Fibroblast of villous mesenchyme (primary cell): ENCODE measurements at regions not wholly inside any gene's neighbourhood (a gene's known extent, or its start where the extent isn't known, plus 50 kb on each side); places are given as distances from the start of the nearest gene placed in this dataset.

Experiments used
- DNase-seq: peaks from one replicate; pipeline ENCODE4 v3.0.0-alpha.2; 2010; ENCODE audit warnings: low read depth
- H3K4me3 ChIP-seq: 2 replicates; pipeline ENCODE4 v1.5.1; 2011; ENCODE audit warnings: low read depth, mild to moderate bottlenecking, low read length
- CTCF ChIP-seq: IDR thresholded peaks from 2 replicates; pipeline ENCODE4 v1.5.1; 2012; ENCODE audit warnings: low read depth, mild to moderate bottlenecking, low read length; ENCODE audit not compliant: insufficient read depth

GRCh38 chr7:121748546-121748945 is 124.4 kb upstream of the PTPRZ1 start:
- DNase-seq, result no peak
- no peak for TF ChIP-seq CTCF

GRCh38 chr7:121745856-121746255 is 127.1 kb upstream of the PTPRZ1 start:
- no peak for TF ChIP-seq CTCF
- DNase-seq, result no peak
- no peak overlapping the region for H3K4me3 ChIP-seq

More at GRCh38 chr7:121748546-121748945, 124.4 kb upstream of the PTPRZ1 start:
- H3K4me3 ChIP-seq, result no peak overlapping the region

GRCh38 chr7:121744877-121745276 is 128.1 kb upstream of the PTPRZ1 start:
- DNase-seq, result no peak
- no peak overlapping the region for H3K4me3 ChIP-seq
- TF ChIP-seq CTCF, result no peak

GRCh38 chr7:121744319-121744718 is 128.6 kb upstream of the PTPRZ1 start:
- no peak for TF ChIP-seq CTCF
- no peak overlapping the region for H3K4me3 ChIP-seq
- DNase-seq, result no peak

- no peak for DNase-seq
- TF ChIP-seq CTCF, result no peak
- H3K4me3 ChIP-seq, result no peak overlapping the region
These were observed 131.1 kb upstream of the PTPRZ1 start for GRCh38 chr7:121741896-121742295.

GRCh38 chr7:121739465-121739864 is 133.5 kb upstream of the PTPRZ1 start:
- DNase-seq, result no peak
- no peak overlapping the region for H3K4me3 ChIP-seq
- no peak for TF ChIP-seq CTCF

- DNase-seq, result no peak
- no peak for TF ChIP-seq CTCF
- H3K4me3 ChIP-seq, result no peak overlapping the region
These were observed 142.1 kb upstream of the PTPRZ1 start for GRCh38 chr7:121730869-121731268.
